A673 (cell line): ENCODE measurements at regions not wholly inside any gene's neighbourhood (a gene's known extent, or its start where the extent isn't known, plus 50 kb on each side); places are given as distances from the start of the nearest gene placed in this dataset.

ENCODE experiments used
- CTCF ChIP-seq: fragments of 300-800, 200-600 bp; sonication (generic); conservative IDR thresholded peaks from 2 replicates; pipeline ENCODE4 v1.5.1; 2017; ENCODE audit warnings: low read depth, mild to moderate bottlenecking, antibody characterized with exemption, low read length, moderate library complexity, mixed read lengths
- EZH2 ChIP-seq: fragments of 200-600 bp; sonication (generic); IDR thresholded peaks from 2 replicates; pipeline ENCODE4 v1.6.1; 2017; ENCODE audit warnings: borderline replicate concordance, low read depth, mild to moderate bottlenecking, mixed read lengths, antibody characterized with exemption, low read length; ENCODE audit not compliant: poor library complexity, severe bottlenecking

- TF ChIP-seq CTCF (no peak), EZH2 (no peak)
These were observed 524.5 kb downstream of the KLF5 start for GRCh38 chr13:73583331-73583730.
